ENCODE measurements at regions not wholly inside any gene's neighbourhood (a gene's known extent, or its start where the extent isn't known, plus 50 kb on each side); places are given as distances from the start of the nearest gene placed in this dataset.

DNA sequence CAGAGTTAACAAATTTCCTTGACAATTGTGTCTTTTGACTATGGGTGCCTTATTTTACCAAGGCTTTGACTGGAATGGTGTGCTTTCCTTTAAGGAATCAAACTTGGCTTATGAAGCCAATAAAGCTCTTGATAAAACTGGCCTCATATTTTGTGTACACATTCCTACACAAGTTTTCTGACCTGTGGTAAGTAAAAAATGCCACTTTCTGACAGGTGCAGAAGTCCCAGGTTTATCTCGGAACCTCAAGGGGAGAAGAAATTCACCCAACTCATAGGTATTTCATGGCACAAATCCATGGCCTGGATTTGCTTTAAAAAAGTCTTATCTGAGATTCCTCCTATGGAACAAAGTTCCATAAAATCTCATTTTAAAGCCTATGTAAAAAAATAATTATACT, 880.6 kb upstream of the LRATD1 start:
- DNase-seq (ENCODE audit: low read depth), result no peak
- TF ChIP-seq, protein P1, sequence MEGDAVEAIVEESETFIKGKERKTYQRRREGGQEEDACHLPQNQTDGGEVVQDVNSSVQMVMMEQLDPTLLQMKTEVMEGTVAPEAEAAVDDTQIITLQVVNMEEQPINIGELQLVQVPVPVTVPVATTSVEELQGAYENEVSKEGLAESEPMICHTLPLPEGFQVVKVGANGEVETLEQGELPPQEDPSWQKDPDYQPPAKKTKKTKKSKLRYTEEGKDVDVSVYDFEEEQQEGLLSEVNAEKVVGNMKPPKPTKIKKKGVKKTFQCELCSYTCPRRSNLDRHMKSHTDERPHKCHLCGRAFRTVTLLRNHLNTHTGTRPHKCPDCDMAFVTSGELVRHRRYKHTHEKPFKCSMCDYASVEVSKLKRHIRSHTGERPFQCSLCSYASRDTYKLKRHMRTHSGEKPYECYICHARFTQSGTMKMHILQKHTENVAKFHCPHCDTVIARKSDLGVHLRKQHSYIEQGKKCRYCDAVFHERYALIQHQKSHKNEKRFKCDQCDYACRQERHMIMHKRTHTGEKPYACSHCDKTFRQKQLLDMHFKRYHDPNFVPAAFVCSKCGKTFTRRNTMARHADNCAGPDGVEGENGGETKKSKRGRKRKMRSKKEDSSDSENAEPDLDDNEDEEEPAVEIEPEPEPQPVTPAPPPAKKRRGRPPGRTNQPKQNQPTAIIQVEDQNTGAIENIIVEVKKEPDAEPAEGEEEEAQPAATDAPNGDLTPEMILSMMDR (conservative IDR thresholded peaks at IDR 0.05; ENCODE audit: control insufficient read depth, insufficient read depth, low read depth, low read length), result no peak
- no peak overlapping the region for H3K4me3 ChIP-seq (ENCODE audit: control insufficient read depth, low read depth, low read length)

DNA sequence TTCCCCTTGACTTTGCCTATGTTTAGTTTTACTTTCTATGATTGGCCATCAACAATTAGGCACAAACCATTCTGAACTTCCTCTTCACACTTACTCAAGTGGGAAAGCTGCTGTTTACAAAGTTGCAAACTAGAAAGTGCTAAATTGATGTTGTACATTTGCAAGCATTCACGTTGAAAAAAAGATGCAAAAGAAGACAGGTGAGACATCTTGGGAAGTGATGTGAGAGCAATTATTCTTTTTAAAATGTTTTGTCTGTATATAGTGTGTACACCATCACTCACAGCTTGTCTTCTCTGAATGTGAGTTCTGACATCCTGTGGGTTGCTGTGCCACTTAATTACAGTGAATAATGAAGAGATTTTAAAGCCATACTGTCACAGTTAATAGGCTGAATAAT, 874.1 kb upstream of the LRATD1 start:
- H3K4me3 ChIP-seq (ENCODE audit: control insufficient read depth, low read depth, low read length), result no peak overlapping the region
- DNase-seq (ENCODE audit: low read depth), result no peak
- TF ChIP-seq, protein P1 (conservative IDR thresholded peaks at IDR 0.05; ENCODE audit: control insufficient read depth, insufficient read depth, low read depth, low read length), result no peak

DNA sequence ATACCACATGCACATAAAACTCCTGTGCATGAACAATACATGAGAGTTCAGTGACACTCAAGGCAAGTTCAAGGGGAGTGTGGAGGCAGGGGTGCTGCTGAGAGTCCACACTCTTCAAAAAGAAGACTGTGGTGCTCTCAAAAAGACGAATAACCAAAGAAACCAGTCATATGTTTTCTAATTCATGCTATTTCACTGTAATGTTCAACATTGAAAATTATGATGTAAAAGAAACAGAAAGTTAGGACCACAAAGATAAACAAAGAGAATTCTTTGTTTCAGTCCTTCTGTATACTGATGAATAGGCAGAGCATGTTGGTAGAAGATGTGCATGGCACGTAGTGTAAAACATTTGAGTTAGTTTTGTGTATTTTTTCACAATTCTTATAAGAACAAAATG, 864.2 kb upstream of the LRATD1 start:
- no peak overlapping the region for H3K4me3 ChIP-seq (ENCODE audit: control insufficient read depth, low read depth, low read length)
- TF ChIP-seq, protein P1 (conservative IDR thresholded peaks at IDR 0.05; ENCODE audit: control insufficient read depth, insufficient read depth, low read depth, low read length), result no peak
- DNase-seq (ENCODE audit: low read depth), result no peak

DNA sequence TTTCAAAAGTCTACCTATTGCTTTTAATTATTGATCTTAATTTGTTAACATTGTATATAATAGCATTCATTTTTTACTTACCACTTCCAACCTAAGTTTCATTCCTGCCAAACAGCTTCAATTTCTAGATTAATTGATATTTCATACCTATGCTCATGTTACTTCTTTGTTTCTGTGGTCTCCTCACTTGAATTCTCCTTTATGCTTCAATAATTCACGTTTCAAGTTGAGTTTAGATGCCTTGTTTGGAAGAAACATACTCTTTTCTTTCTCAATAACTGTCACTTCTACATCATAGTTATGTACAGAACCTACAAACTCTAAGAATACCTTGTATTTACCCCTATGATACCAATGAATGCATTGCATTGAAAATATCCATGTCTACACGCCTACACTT, 862.2 kb upstream of the LRATD1 start:
- TF ChIP-seq, protein P1 (conservative IDR thresholded peaks at IDR 0.05; ENCODE audit: control insufficient read depth, insufficient read depth, low read depth, low read length), result no peak
- DNase-seq (ENCODE audit: low read depth), result no peak
- H3K4me3 ChIP-seq (ENCODE audit: control insufficient read depth, low read depth, low read length), result no peak overlapping the region

DNA sequence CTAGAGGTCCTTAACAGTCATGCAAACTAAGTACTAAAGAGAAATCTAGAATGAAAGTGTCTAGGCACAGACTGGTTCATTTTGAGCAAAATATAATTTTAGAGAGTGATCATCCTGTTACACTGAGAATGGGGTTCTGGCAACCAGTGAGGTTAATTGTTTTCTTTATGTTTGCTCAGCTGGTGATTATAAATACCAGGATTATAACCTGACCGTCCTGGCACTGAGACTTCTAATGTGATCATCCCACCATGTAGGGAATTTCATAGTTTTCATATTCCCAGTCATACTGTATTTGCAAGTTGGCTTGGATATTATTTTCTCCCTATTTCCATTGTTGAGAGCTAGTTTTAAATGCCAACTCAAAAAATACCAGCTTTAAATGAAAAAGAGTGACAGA, 852.5 kb upstream of the LRATD1 start:
- DNase-seq (ENCODE audit: low read depth), result no peak
- TF ChIP-seq, protein P1 (conservative IDR thresholded peaks at IDR 0.05; ENCODE audit: control insufficient read depth, insufficient read depth, low read depth, low read length), result no peak
- H3K4me3 ChIP-seq (ENCODE audit: control insufficient read depth, low read depth, low read length), result no peak overlapping the region

DNA sequence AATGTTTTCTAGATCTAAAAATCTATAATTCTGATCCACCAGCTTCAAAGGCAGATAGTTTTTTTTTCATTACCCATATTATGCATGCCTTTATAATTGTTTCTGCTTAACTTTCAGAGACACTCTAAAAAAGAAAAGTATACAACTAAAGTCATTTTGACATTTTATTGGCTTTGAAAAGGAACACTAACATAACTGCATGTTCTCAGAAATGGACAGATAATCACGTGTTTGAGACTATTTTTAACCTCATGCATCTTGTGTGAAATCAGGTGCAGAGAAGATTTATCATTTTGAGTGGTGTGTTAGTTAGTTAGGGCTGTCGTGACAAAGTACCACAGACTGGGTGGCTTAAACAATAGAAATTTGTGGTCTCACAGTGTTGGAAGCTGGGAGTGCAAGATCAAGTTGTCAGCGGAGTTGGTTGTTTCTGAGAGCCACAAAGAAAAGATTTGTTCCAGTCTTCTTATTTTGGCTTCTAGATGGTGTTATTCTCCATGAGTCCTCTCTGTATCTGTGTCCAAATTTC, 841.4 kb upstream of the LRATD1 start:
- no peak for DNase-seq (ENCODE audit: low read depth)
- TF ChIP-seq, protein P1 (conservative IDR thresholded peaks at IDR 0.05; ENCODE audit: control insufficient read depth, insufficient read depth, low read depth, low read length), result no peak
- no peak overlapping the region for H3K4me3 ChIP-seq (ENCODE audit: control insufficient read depth, low read depth, low read length)

DNA sequence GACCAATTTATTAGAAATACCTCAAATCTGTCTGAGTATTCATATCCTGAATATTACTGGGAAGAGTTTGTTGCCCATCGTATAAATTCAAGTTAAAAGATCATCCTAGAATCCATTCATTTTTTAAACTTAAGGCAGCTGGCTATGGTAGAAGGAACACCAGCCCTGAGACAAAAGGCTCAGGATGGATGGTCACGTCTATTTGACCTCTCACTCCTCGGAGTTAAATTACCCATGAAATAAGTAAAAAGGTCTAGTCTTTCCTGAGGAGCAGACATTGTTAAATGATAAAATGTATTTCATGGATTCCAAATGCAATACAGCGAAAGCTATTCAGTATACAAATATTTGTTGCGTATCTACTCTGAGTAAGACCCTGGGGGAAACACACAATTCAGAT, 826.0 kb upstream of the LRATD1 start:
- TF ChIP-seq, protein P1 (conservative IDR thresholded peaks at IDR 0.05; ENCODE audit: control insufficient read depth, insufficient read depth, low read depth, low read length), result no peak

More for the DNA sequence above, 826.0 kb upstream of the LRATD1 start:
- H3K4me3 ChIP-seq (ENCODE audit: control insufficient read depth, low read depth, low read length), result no peak overlapping the region
- no peak for DNase-seq (ENCODE audit: low read depth)

All from fibroblast of mammary gland (primary cell).